ENCODE measurements at regions not wholly inside any gene's neighbourhood (a gene's known extent, or its start where the extent isn't known, plus 50 kb on each side); places are given as distances from the start of the nearest gene placed in this dataset.

- Mint-ChIP-seq H3K27ac (no peak overlapping the region), H3K4me3 (no peak overlapping the region)
- POLR2A ChIA-PET: no interaction called here
Observed at GRCh38 chr15:81948222-81948621, 97.6 kb downstream of the MEX3B start.

GRCh38 chr15:81947548-81947947 lies 98.3 kb downstream of the MEX3B start:
- H3K36me3 Mint-ChIP-seq: no peaks in the 10 kb centered on the region
- DNase-seq (no peak), ATAC-seq (ENCODE audit: low read depth) (no peak)
- peaks cover 2% of the 10 kb centered on the region for H3K27me3 Mint-ChIP-seq
- H3K9me3 Mint-ChIP-seq: no peaks in the 10 kb centered on the region
- H3K27ac Mint-ChIP-seq: no peak overlapping the region
- H3K4me1 Mint-ChIP-seq: no peaks in the 10 kb centered on the region
- no peak overlapping the region for H3K4me3 Mint-ChIP-seq
- POLR2A ChIA-PET: no interaction called here

More at GRCh38 chr15:81948222-81948621, 97.6 kb downstream of the MEX3B start:
- ATAC-seq (ENCODE audit: low read depth) (no peak), DNase-seq (no peak)
- H3K9me3 Mint-ChIP-seq: no peaks in the 10 kb centered on the region
- no peaks in the 10 kb centered on the region for H3K36me3 Mint-ChIP-seq
- H3K27me3 Mint-ChIP-seq: no peaks in the 10 kb centered on the region
- no peaks in the 10 kb centered on the region for H3K4me1 Mint-ChIP-seq

- Mint-ChIP-seq H3K4me3 (no peak overlapping the region), H3K9me3 (no peaks in the 10 kb centered on the region), H3K27ac (no peak overlapping the region), H3K27me3 (peaks cover 5% of the 10 kb centered on the region), H3K36me3 (no peaks in the 10 kb centered on the region), H3K4me1 (no peaks in the 10 kb centered on the region)
- POLR2A ChIA-PET: no interaction called here
- DNase-seq (no peak), ATAC-seq (ENCODE audit: low read depth) (no peak)
Observed at GRCh38 chr15:81945014-81945615, 100.7 kb downstream of the MEX3B start.

GRCh38 chr15:81942655-81943195 lies 103.1 kb downstream of the MEX3B start:
- DNase-seq (no peak), ATAC-seq (ENCODE audit: low read depth) (no peak)
- Mint-ChIP-seq H3K9me3 (peaks cover 3% of the 10 kb centered on the region), H3K4me1 (no peaks in the 10 kb centered on the region), H3K27me3 (peaks cover 7% of the 10 kb centered on the region), H3K4me3 (no peak overlapping the region), H3K36me3 (no peaks in the 10 kb centered on the region), H3K27ac (no peak overlapping the region)
- POLR2A ChIA-PET: no interaction called here

- H3K27ac Mint-ChIP-seq: no peak overlapping the region
- no peaks in the 10 kb centered on the region for H3K36me3 Mint-ChIP-seq
- H3K4me1 Mint-ChIP-seq: no peaks in the 10 kb centered on the region
- DNase-seq: no peak
- no peak for ATAC-seq (ENCODE audit: low read depth)
- peaks cover 3% of the 10 kb centered on the region for H3K9me3 Mint-ChIP-seq
- POLR2A ChIA-PET: no interaction called here
- H3K27me3 Mint-ChIP-seq: peaks cover 10% of the 10 kb centered on the region
- H3K4me3 Mint-ChIP-seq: no peak overlapping the region
Observed at GRCh38 chr15:81942157-81942556, 103.7 kb downstream of the MEX3B start.

- POLR2A ChIA-PET: no interaction called here
- no peaks in the 10 kb centered on the region for H3K4me1 Mint-ChIP-seq
- no peak overlapping the region for H3K27ac Mint-ChIP-seq
- H3K27me3 Mint-ChIP-seq: peaks cover 10% of the 10 kb centered on the region
- H3K4me3 Mint-ChIP-seq: no peak overlapping the region
- H3K9me3 Mint-ChIP-seq: peaks cover 3% of the 10 kb centered on the region
- DNase-seq (no peak), ATAC-seq (ENCODE audit: low read depth) (no peak)
- no peaks in the 10 kb centered on the region for H3K36me3 Mint-ChIP-seq
Observed at GRCh38 chr15:81941479-81941878, 104.3 kb downstream of the MEX3B start.

- H3K36me3 Mint-ChIP-seq: no peaks in the 10 kb centered on the region
- H3K4me1 Mint-ChIP-seq: no peaks in the 10 kb centered on the region
- H3K4me3 Mint-ChIP-seq: no peak overlapping the region
- DNase-seq: no peak
- no peak for ATAC-seq (ENCODE audit: low read depth)
- H3K27me3 Mint-ChIP-seq: peaks cover 10% of the 10 kb centered on the region
- no peak overlapping the region for H3K27ac Mint-ChIP-seq
- peaks cover 3% of the 10 kb centered on the region for H3K9me3 Mint-ChIP-seq
- POLR2A ChIA-PET: no interaction called here
Observed at GRCh38 chr15:81940467-81941451, 105.1 kb downstream of the MEX3B start.

GRCh38 chr15:81939604-81940440 lies 106.0 kb downstream of the MEX3B start:
- H3K9me3 Mint-ChIP-seq: peaks cover 3% of the 10 kb centered on the region
- POLR2A ChIA-PET: no interaction called here

GRCh38 chr15:81937189-81937588 lies 108.6 kb downstream of the MEX3B start:
- no peak for ATAC-seq (ENCODE audit: low read depth)
- Mint-ChIP-seq H3K4me3 (no peak overlapping the region), H3K27me3 (peaks cover 8% of the 10 kb centered on the region), H3K4me1 (no peaks in the 10 kb centered on the region), H3K9me3 (peaks cover 3% of the 10 kb centered on the region), H3K36me3 (no peaks in the 10 kb centered on the region), H3K27ac (no peak overlapping the region)
- no peak for DNase-seq
- POLR2A ChIA-PET: no interaction called here

More at GRCh38 chr15:81939604-81940440, 106.0 kb downstream of the MEX3B start:
- no peak for DNase-seq
- H3K27ac Mint-ChIP-seq: no peak overlapping the region
- H3K4me1 Mint-ChIP-seq: no peaks in the 10 kb centered on the region
- no peak overlapping the region for H3K4me3 Mint-ChIP-seq
- no peaks in the 10 kb centered on the region for H3K36me3 Mint-ChIP-seq
- no peak for ATAC-seq (ENCODE audit: low read depth)
- peaks cover 10% of the 10 kb centered on the region for H3K27me3 Mint-ChIP-seq

- no peaks in the 10 kb centered on the region for H3K4me1 Mint-ChIP-seq
- H3K36me3 Mint-ChIP-seq: no peaks in the 10 kb centered on the region
- H3K27me3 Mint-ChIP-seq: peaks cover 4% of the 10 kb centered on the region
- H3K27ac Mint-ChIP-seq: no peak overlapping the region
- no peak overlapping the region for H3K4me3 Mint-ChIP-seq
- no peak for DNase-seq
- H3K9me3 Mint-ChIP-seq: no peaks in the 10 kb centered on the region
- POLR2A ChIA-PET: interaction anchor here (0.6 kb wide), 1 partner anchor 67 kb away, joined by 3 read pairs; no protein-coding TSS in a partner anchor
- no peak for ATAC-seq (ENCODE audit: low read depth)
Observed at GRCh38 chr15:81930582-81931369, 115.0 kb downstream of the MEX3B start.

GRCh38 chr15:81929557-81929956 lies 116.3 kb downstream of the MEX3B start:
- ATAC-seq (ENCODE audit: low read depth) (no peak), DNase-seq (no peak)
- H3K9me3 Mint-ChIP-seq: no peaks in the 10 kb centered on the region
- H3K27ac Mint-ChIP-seq: no peak overlapping the region
- H3K4me3 Mint-ChIP-seq: no peak overlapping the region
- no peaks in the 10 kb centered on the region for H3K4me1 Mint-ChIP-seq
- POLR2A ChIA-PET: no interaction called here
- peaks cover 4% of the 10 kb centered on the region for H3K27me3 Mint-ChIP-seq
- no peaks in the 10 kb centered on the region for H3K36me3 Mint-ChIP-seq

GRCh38 chr15:81926981-81927380 lies 118.8 kb downstream of the MEX3B start:
- ATAC-seq (ENCODE audit: low read depth): no peak
- no peak for DNase-seq
- no peaks in the 10 kb centered on the region for H3K4me1 Mint-ChIP-seq
- H3K27me3 Mint-ChIP-seq: peaks cover 4% of the 10 kb centered on the region
- POLR2A ChIA-PET: no interaction called here
- H3K4me3 Mint-ChIP-seq: no peak overlapping the region
- H3K27ac Mint-ChIP-seq: no peak overlapping the region
- H3K9me3 Mint-ChIP-seq: no peaks in the 10 kb centered on the region
- H3K36me3 Mint-ChIP-seq: no peaks in the 10 kb centered on the region
